ENCODE measurements at regions not wholly inside any gene's neighbourhood (a gene's known extent, or its start where the extent isn't known, plus 50 kb on each side); places are given as distances from the start of the nearest gene placed in this dataset.

GRCh38 chr13:62598708-62599107, 1183.1 kb upstream of the PCDH20 start:
- Histone ChIP-seq H3K4me3 (ENCODE audit: low read depth in 1 of 3, low read length in 3 of 3) (no peak overlapping the region), H3K36me3 (ENCODE audit: control insufficient read depth in 4 of 4, insufficient read depth in 3 of 4, low read depth in 1 of 4, low read length in 3 of 4) (no peaks in the 10 kb centered on the region), H3K9me3 (ENCODE audit: control insufficient read depth in 4 of 4, low read length in 3 of 4) (no peaks in the 10 kb centered on the region), H3K9ac (ENCODE audit: low read depth in 1 of 2, low read length in 2 of 2) (no peak overlapping the region), H3K27me3 (ENCODE audit: control insufficient read depth in 4 of 4, insufficient read depth in 4 of 4, low read length in 3 of 4) (no peaks in the 10 kb centered on the region), H3K27ac (ENCODE audit: low read depth in 1 of 2, low read length in 2 of 2) (no peak overlapping the region), H3K4me1 (ENCODE audit: control insufficient read depth in 4 of 4, insufficient read depth in 4 of 4, low read length in 3 of 4) (no peaks in the 10 kb centered on the region)
- 57% methylated on average over 5 of the region's 5 CpGs for WGBS
- no peak for DNase-seq (ENCODE audit: low spot score)
- TF ChIP-seq CTCF (IDR thresholded peaks at IDR 0.05; ENCODE audit: low read depth, low read length, missing input control): no peak
- no peak for TF ChIP-seq REST (IDR thresholded peaks at IDR 0.05)
- TF ChIP-seq SP1 (IDR thresholded peaks at IDR 0.05): no peak
- no peak for TF ChIP-seq FOXA2 (IDR thresholded peaks at IDR 0.05)
- TF ChIP-seq RAD21 (IDR thresholded peaks at IDR 0.05): no peak
- TF ChIP-seq RXRA (IDR thresholded peaks at IDR 0.05): no peak
- TF ChIP-seq MAX (IDR thresholded peaks at IDR 0.05): no peak
- TF ChIP-seq FOXA1 (IDR thresholded peaks at IDR 0.05): no peak
- TF ChIP-seq ATF3 (IDR thresholded peaks at IDR 0.05): no peak
- no peak for TF ChIP-seq ZBTB33 (IDR thresholded peaks at IDR 0.05)
- TF ChIP-seq YY1 (IDR thresholded peaks at IDR 0.05): no peak
- no peak for TF ChIP-seq TAF1 (conservative IDR thresholded peaks at IDR 0.05)

GRCh38 chr13:62595976-62596375, 1180.3 kb upstream of the PCDH20 start:
- Histone ChIP-seq H3K9ac (ENCODE audit: low read depth in 1 of 2, low read length in 2 of 2) (no peak overlapping the region), H3K9me3 (ENCODE audit: control insufficient read depth in 4 of 4, low read length in 3 of 4) (no peaks in the 10 kb centered on the region), H3K27me3 (ENCODE audit: control insufficient read depth in 4 of 4, insufficient read depth in 4 of 4, low read length in 3 of 4) (no peaks in the 10 kb centered on the region), H3K27ac (ENCODE audit: low read depth in 1 of 2, low read length in 2 of 2) (no peak overlapping the region), H3K4me3 (ENCODE audit: low read depth in 1 of 3, low read length in 3 of 3) (no peak overlapping the region), H3K4me1 (ENCODE audit: control insufficient read depth in 4 of 4, insufficient read depth in 4 of 4, low read length in 3 of 4) (no peaks in the 10 kb centered on the region), H3K36me3 (ENCODE audit: control insufficient read depth in 4 of 4, insufficient read depth in 3 of 4, low read depth in 1 of 4, low read length in 3 of 4) (no peaks in the 10 kb centered on the region)
- no peak for TF ChIP-seq MAX (IDR thresholded peaks at IDR 0.05)
- no peak for DNase-seq (ENCODE audit: low spot score)

All from liver (tissue), 8 donors.